HG02870 (cell line): ENCODE measurements at regions not wholly inside any gene's neighbourhood (a gene's known extent, or its start where the extent isn't known, plus 50 kb on each side); places are given as distances from the start of the nearest gene placed in this dataset.
"Not testable (repeated sequence)": the region's sequence is repeated elsewhere in the genome, so short reads cannot be mapped to it uniquely, and the experiment has no call there.

Experiments used
- ATAC-seq: cut with Tn5 transposase; IDR thresholded peaks from one replicate; pipeline ENCODE4 v1.9.1; 2021; ENCODE audit warnings: mild to moderate bottlenecking, moderate library complexity; ENCODE audit not compliant: unreplicated experiment

GRCh38 chr7:115654384-115655214 lies 376.0 kb downstream of the TFEC start:
- ATAC-seq, result no peak

GRCh38 chr7:115649429-115649828 lies 381.1 kb downstream of the TFEC start:
- no peak for ATAC-seq

GRCh38 chr7:115647712-115648111 lies 382.9 kb downstream of the TFEC start:
- no peak for ATAC-seq

- ATAC-seq, result no peak
These were observed 388.4 kb downstream of the TFEC start for GRCh38 chr7:115642194-115642593.

GRCh38 chr7:115638853-115639252 lies 391.7 kb downstream of the TFEC start:
- ATAC-seq, result no peak

GRCh38 chr7:115637128-115637527 lies 393.4 kb downstream of the TFEC start:
- no peak for ATAC-seq

- ATAC-seq, result no peak
These were observed 394.7 kb downstream of the TFEC start for GRCh38 chr7:115635876-115636275.

GRCh38 chr7:115635376-115635775 lies 395.2 kb downstream of the TFEC start:
- ATAC-seq, result no peak

GRCh38 chr7:115634633-115635032 lies 395.9 kb downstream of the TFEC start:
- no peak for ATAC-seq

- no peak for ATAC-seq
These were observed 397.9 kb downstream of the TFEC start for GRCh38 chr7:115632636-115633035.

- ATAC-seq, result no peak
These were observed 398.8 kb downstream of the TFEC start for GRCh38 chr7:115631782-115632181.

- no peak for ATAC-seq
These were observed 400.5 kb downstream of the TFEC start for GRCh38 chr7:115630049-115630448.

- ATAC-seq, result no peak
These were observed 411.9 kb downstream of the TFEC start for GRCh38 chr7:115618676-115619075.

- no peak for ATAC-seq
These were observed 416.7 kb downstream of the TFEC start for GRCh38 chr7:115613836-115614235.

- ATAC-seq, result no peak
These were observed 427.1 kb downstream of the TFEC start for GRCh38 chr7:115603416-115603815.

- ATAC-seq, result no peak
These were observed 430.4 kb downstream of the TFEC start for GRCh38 chr7:115600207-115600606.

- not testable (repeated sequence) for ATAC-seq
These were observed 431.4 kb downstream of the TFEC start for GRCh38 chr7:115599184-115599583.

- not testable (repeated sequence) for ATAC-seq
These were observed 433.3 kb downstream of the TFEC start for GRCh38 chr7:115597220-115597619.

GRCh38 chr7:115593111-115593510 lies 437.5 kb downstream of the TFEC start:
- ATAC-seq, result no peak

- ATAC-seq, result no peak
These were observed 445.4 kb downstream of the TFEC start for GRCh38 chr7:115585015-115585718.

- ATAC-seq, result no peak
These were observed 447.6 kb downstream of the TFEC start for GRCh38 chr7:115582956-115583355.

- no peak for ATAC-seq
These were observed 452.0 kb downstream of the TFEC start for GRCh38 chr7:115578576-115578975.
